GM23338 (cell line): ENCODE measurements at regions not wholly inside any gene's neighbourhood (a gene's known extent, or its start where the extent isn't known, plus 50 kb on each side); places are given as distances from the start of the nearest gene placed in this dataset.

Experiments
- ATAC-seq: fragments of 200-7000 bp; cut with Tn5 transposase; 3 replicates; pipeline ENCODE4 v1.9.1; 2020
- DNase-seq: peaks from one replicate; pipeline ENCODE4 v3.0.0-alpha.2; 2015; ENCODE audit warnings: low spot score
- H2AFZ ChIP-seq: fragments of 200-600 bp; sonication (generic); 2 replicates; pipeline ENCODE4 v1.8.0; 2016; ENCODE audit warnings: antibody characterized with exemption, mild to moderate bottlenecking, moderate library complexity
- H3F3A ChIP-seq: fragments of 200-600 bp; sonication (generic); replicated peaks from 2 replicates; pipeline ENCODE4 v1.8.0; 2017; ENCODE audit warnings: antibody characterized with exemption, mixed run types, low read depth
- H3K27ac ChIP-seq: fragments of 200-600 bp; sonication (generic); 2 replicates; pipeline ENCODE4 v1.6.1; 2016; ENCODE audit warnings: low read depth
- H3K27me3 ChIP-seq: fragments of 200-600 bp; sonication (generic); 2 replicates; pipeline ENCODE4 v1.8.0; 2016; ENCODE audit warnings: mild to moderate bottlenecking, mixed run types, moderate library complexity; ENCODE audit not compliant: insufficient read depth
- H3K36me3 ChIP-seq: fragments of 200-600 bp; sonication (generic); 2 replicates; pipeline ENCODE4 v1.8.0; 2016; ENCODE audit warnings: mild to moderate bottlenecking; ENCODE audit not compliant: insufficient read depth
- H3K4me1 ChIP-seq: fragments of 200-600 bp; sonication (generic); 2 replicates; pipeline ENCODE4 v1.8.0; 2016; ENCODE audit warnings: mild to moderate bottlenecking, moderate library complexity; ENCODE audit not compliant: insufficient read depth
- H3K4me2 ChIP-seq: fragments of 200-600 bp; sonication (generic); 2 replicates; pipeline ENCODE4 v1.7.1; 2017; ENCODE audit warnings: mixed run types
- H3K4me3 ChIP-seq: fragments of 200-600 bp; sonication (generic); 2 replicates; pipeline ENCODE4 v1.6.1; 2016; ENCODE audit warnings: mixed run types
- H3K79me2 ChIP-seq: fragments of 200-600 bp; sonication (generic); replicated peaks from 2 replicates; pipeline ENCODE4 v1.8.0; 2017; ENCODE audit warnings: mild to moderate bottlenecking; ENCODE audit not compliant: insufficient read depth
- H3K9me2 ChIP-seq: fragments of 200-600 bp; sonication (generic); 2 replicates; pipeline ENCODE4 v1.8.0; 2017; ENCODE audit not compliant: insufficient read depth
- H4K20me1 ChIP-seq: fragments of 200-600 bp; sonication (generic); replicated peaks from 2 replicates; pipeline ENCODE4 v1.8.0; 2017; ENCODE audit warnings: mild to moderate bottlenecking; ENCODE audit not compliant: insufficient read depth
- H3K27ac Mint-ChIP-seq: 2 replicates; pipeline ENCODE4 v1.8.0; 2020; ENCODE audit warnings: inconsistent platforms, mild to moderate bottlenecking, moderate library complexity, mixed read lengths
- H3K27me3 Mint-ChIP-seq: 3 replicates; pipeline ENCODE4 v1.8.0; 2022; ENCODE audit warnings: low read depth, mild to moderate bottlenecking, moderate library complexity, mixed read lengths, inconsistent platforms; ENCODE audit not compliant: insufficient read depth, poor library complexity
- H3K36me3 Mint-ChIP-seq: 3 replicates; pipeline ENCODE4 v1.8.0; 2021; ENCODE audit warnings: low read depth, mild to moderate bottlenecking, inconsistent platforms, moderate library complexity, mixed read lengths
- H3K4me1 Mint-ChIP-seq: 3 replicates; pipeline ENCODE4 v1.8.0; 2020; ENCODE audit warnings: mild to moderate bottlenecking, inconsistent platforms, mixed read lengths
- H3K4me3 Mint-ChIP-seq: 3 replicates; pipeline ENCODE4 v1.8.0; 2021; ENCODE audit warnings: moderate library complexity, mild to moderate bottlenecking, inconsistent platforms, mixed read lengths
- H3K9me3 Mint-ChIP-seq: 3 replicates; pipeline ENCODE4 v1.8.0; 2020; ENCODE audit warnings: moderate library complexity, mild to moderate bottlenecking, inconsistent platforms, mixed read lengths
- ETS1 ChIP-seq: IDR thresholded peaks from 2 replicates; pipeline ENCODE4 v1.6.1; 2016; ENCODE audit warnings: antibody characterized with exemption
- EZH2 ChIP-seq: fragments of 200-600 bp; sonication (generic); IDR thresholded peaks from one replicate; pipeline ENCODE4 v1.8.0; 2017; ENCODE audit warnings: antibody characterized with exemption, mild to moderate bottlenecking, low read depth; ENCODE audit not compliant: unreplicated experiment
- JUNB ChIP-seq: IDR thresholded peaks from one replicate; pipeline ENCODE4 v1.6.1; 2016; ENCODE audit warnings: antibody characterized with exemption; ENCODE audit not compliant: unreplicated experiment
- NANOG ChIP-seq: IDR thresholded peaks from 2 replicates; pipeline ENCODE4 v1.6.1; 2016; ENCODE audit warnings: antibody characterized with exemption, borderline replicate concordance
- ZNF114 ChIP-seq: fragments of 250-450 bp; sonication (Bioruptor Pico); IDR thresholded peaks from 2 replicates; pipeline ENCODE4 v1.5.0; 2020; ENCODE audit warnings: mild to moderate bottlenecking, moderate library complexity
- ZNF331 ChIP-seq: fragments of 250-450 bp; sonication (Bioruptor Pico); IDR thresholded peaks from 2 replicates; pipeline ENCODE4 v1.5.0; 2020; ENCODE audit warnings: low read depth, mild to moderate bottlenecking, moderate library complexity
- TF ChIP-seq, protein P1 (sequence below): fragments of 250-450 bp; sonication (Bioruptor Pico); IDR thresholded peaks from 2 replicates; pipeline ENCODE4 v1.5.0; 2020; ENCODE audit warnings: mild to moderate bottlenecking, moderate library complexity

DNA sequence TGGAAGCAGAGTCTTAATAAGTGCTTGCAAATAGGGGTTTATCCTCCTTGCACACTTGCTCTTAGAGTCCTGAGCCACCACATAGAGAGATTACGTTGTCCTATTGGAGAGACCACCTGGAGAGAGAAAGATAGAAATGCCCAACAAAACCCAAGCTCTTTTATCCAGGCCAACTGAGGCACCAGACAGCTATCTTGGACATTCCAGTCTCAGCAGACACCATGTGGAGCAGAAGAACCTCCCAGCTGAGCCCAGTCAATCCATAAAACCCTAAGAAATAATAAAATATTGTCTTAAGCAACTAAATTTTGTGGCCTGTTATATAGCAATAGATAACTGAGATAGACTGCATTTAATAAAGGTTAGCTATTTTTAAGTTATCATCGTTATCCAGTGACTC, 105.7 kb upstream of the PFN2 start:
- DNase-seq (no peak), ATAC-seq (no peak)
- H3K36me3 ChIP-seq, result peaks cover 6% of the 10 kb centered on the region; the same call in 1 of the 2 replicates
- TF ChIP-seq ZNF114 (CRISPR knock-in tag), result no peak
- TF ChIP-seq EZH2, result no peak
- TF ChIP-seq ZNF331 (CRISPR knock-in tag), result peak; percentile 98
- TF ChIP-seq, protein P1, sequence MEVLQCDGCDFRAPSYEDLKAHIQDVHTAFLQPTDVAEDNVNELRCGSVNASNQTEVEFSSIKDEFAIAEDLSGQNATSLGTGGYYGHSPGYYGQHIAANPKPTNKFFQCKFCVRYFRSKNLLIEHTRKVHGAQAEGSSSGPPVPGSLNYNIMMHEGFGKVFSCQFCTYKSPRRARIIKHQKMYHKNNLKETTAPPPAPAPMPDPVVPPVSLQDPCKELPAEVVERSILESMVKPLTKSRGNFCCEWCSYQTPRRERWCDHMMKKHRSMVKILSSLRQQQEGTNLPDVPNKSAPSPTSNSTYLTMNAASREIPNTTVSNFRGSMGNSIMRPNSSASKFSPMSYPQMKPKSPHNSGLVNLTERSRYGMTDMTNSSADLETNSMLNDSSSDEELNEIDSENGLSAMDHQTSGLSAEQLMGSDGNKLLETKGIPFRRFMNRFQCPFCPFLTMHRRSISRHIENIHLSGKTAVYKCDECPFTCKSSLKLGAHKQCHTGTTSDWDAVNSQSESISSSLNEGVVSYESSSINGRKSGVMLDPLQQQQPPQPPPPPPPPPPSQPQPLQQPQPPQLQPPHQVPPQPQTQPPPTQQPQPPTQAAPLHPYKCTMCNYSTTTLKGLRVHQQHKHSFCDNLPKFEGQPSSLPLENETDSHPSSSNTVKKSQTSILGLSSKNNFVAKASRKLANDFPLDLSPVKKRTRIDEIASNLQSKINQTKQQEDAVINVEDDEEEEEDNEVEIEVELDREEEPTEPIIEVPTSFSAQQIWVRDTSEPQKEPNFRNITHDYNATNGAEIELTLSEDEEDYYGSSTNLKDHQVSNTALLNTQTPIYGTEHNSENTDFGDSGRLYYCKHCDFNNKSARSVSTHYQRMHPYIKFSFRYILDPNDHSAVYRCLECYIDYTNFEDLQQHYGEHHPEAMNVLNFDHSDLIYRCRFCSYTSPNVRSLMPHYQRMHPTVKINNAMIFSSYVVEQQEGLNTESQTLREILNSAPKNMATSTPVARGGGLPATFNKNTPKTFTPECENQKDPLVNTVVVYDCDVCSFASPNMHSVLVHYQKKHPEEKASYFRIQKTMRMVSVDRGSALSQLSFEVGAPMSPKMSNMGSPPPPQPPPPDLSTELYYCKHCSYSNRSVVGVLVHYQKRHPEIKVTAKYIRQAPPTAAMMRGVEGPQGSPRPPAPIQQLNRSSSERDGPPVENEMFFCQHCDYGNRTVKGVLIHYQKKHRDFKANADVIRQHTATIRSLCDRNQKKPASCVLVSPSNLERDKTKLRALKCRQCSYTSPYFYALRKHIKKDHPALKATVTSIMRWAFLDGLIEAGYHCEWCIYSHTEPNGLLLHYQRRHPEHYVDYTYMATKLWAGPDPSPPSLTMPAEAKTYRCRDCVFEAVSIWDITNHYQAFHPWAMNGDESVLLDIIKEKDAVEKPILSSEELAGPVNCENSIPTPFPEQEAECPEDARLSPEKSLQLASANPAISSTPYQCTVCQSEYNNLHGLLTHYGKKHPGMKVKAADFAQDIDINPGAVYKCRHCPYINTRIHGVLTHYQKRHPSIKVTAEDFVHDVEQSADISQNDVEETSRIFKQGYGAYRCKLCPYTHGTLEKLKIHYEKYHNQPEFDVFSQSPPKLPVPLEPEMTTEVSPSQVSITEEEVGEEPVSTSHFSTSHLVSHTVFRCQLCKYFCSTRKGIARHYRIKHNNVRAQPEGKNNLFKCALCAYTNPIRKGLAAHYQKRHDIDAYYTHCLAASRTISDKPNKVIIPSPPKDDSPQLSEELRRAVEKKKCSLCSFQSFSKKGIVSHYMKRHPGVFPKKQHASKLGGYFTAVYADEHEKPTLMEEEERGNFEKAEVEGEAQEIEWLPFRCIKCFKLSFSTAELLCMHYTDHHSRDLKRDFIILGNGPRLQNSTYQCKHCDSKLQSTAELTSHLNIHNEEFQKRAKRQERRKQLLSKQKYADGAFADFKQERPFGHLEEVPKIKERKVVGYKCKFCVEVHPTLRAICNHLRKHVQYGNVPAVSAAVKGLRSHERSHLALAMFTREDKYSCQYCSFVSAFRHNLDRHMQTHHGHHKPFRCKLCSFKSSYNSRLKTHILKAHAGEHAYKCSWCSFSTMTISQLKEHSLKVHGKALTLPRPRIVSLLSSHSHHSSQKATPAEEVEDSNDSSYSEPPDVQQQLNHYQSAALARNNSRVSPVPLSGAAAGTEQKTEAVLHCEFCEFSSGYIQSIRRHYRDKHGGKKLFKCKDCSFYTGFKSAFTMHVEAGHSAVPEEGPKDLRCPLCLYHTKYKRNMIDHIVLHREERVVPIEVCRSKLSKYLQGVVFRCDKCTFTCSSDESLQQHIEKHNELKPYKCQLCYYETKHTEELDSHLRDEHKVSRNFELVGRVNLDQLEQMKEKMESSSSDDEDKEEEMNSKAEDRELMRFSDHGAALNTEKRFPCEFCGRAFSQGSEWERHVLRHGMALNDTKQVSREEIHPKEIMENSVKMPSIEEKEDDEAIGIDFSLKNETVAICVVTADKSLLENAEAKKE (CRISPR knock-in tag), result no peak
- no peak for TF ChIP-seq NANOG
- no peak overlapping the region for H3K4me2 ChIP-seq
- no peaks in the 10 kb centered on the region for H3K79me2 ChIP-seq
- no peaks in the 10 kb centered on the region for H3K27me3 ChIP-seq
- H3F3A ChIP-seq, result no peaks in the 10 kb centered on the region
- no peak overlapping the region for H2AFZ ChIP-seq
- H3K9me2 ChIP-seq, result no peaks in the 10 kb centered on the region; the same call in 1 of the 2 replicates
- H3K4me3 ChIP-seq, result no peak overlapping the region
- no peak overlapping the region for H3K27ac ChIP-seq
- Mint-ChIP-seq H3K4me3 (no peak overlapping the region), H3K4me1 (peaks cover 16% of the 10 kb centered on the region), H3K36me3 (0 out of 3 replicates have a peak, but pooled peaks cover 3% of the 10 kb centered on the region), H3K27me3 (no peaks in the 10 kb centered on the region), H3K27ac (no peak overlapping the region), H3K9me3 (peaks cover 12% of the 10 kb centered on the region; the same call in 2 of the 3 replicates)
- H3K4me1 ChIP-seq, result peaks cover 3% of the 10 kb centered on the region; the same call in 1 of the 2 replicates
- no peaks in the 10 kb centered on the region for H4K20me1 ChIP-seq

DNA sequence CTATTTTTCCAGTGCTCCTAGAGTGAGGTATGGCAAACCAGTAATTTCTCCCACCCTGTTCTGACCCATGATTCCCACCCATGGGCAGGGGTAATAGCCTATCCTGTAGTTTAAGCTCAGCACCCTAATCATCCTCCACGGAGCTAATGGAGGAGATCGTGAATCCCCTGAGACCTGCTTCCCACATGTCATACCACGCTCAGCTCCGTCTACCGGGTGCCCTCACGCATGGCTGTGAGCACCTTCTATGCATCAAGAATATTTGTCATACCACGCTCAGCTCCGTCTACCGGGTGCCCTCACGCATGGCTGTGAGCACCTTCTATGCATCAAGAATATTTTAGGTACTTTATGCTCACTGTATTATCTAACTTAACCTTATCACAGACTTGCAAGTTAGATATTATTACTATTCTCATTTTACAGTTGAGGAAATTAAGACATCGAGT, 104.7 kb upstream of the PFN2 start:
- Histone ChIP-seq H3K27ac (no peak overlapping the region), H3K36me3 (peaks cover 6% of the 10 kb centered on the region; the same call in 1 of the 2 replicates), H3K4me3 (no peak overlapping the region), H3K27me3 (no peaks in the 10 kb centered on the region), H3K4me1 (peaks cover 2% of the 10 kb centered on the region; the same call in 1 of the 2 replicates), H3K9me2 (peaks cover 1% of the 10 kb centered on the region; the same call in 1 of the 2 replicates), H3K4me2 (no peak overlapping the region), H3K79me2 (no peaks in the 10 kb centered on the region), H2AFZ (no peak overlapping the region), H4K20me1 (no peaks in the 10 kb centered on the region), H3F3A (no peaks in the 10 kb centered on the region)
- DNase-seq (no peak), ATAC-seq (no peak)
- Mint-ChIP-seq H3K27me3 (peaks cover 2% of the 10 kb centered on the region), H3K9me3 (peaks cover 12% of the 10 kb centered on the region; the same call in 2 of the 3 replicates), H3K4me1 (peaks cover 15% of the 10 kb centered on the region), H3K4me3 (no peak overlapping the region), H3K27ac (no peak overlapping the region), H3K36me3 (0 out of 3 replicates have a peak, but pooled peaks cover 3% of the 10 kb centered on the region)
- TF ChIP-seq ETS1 (no peak), JUNB (no peak), ZNF114 (CRISPR knock-in tag) (no peak), ZNF331 (CRISPR knock-in tag) (no peak)
